ENCODE measurements at regions not wholly inside any gene's neighbourhood (a gene's known extent, or its start where the extent isn't known, plus 50 kb on each side); places are given as distances from the start of the nearest gene placed in this dataset.

DNA sequence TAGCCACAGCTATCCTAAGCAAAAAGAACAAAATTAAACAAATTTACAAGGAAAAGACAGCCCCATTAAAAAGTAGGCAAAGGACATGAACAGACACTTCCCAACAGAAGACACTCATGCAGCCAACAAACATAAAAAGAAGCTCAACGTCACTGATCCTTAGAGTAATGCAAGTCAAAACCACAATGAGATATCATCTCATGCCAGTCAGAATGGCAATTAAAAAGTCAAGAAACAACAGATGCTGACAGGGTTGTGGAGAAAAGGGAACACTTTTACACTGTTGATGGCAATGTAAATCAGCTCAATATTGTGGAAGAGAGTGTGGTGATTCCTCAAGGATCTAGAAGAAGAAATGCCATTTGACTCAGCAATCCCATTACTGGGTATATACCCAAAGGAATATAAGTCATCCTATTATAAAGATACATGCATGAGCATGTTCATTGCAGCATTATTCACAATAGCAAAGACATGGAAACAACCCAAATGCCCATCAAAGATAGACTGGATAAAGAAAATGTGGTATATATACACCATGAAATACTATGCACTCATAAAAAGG, 163.0 kb upstream of the TET2 start:
- CTCF ChIA-PET = no interaction called here
- Mint-ChIP-seq H3K9me3 (ENCODE audit: low read depth) (peaks cover 4% of the 10 kb centered on the region), H3K4me3 (no peak overlapping the region), H3K27ac (no peak overlapping the region), H3K27me3 (no peaks in the 10 kb centered on the region), H3K4me1 (no peaks in the 10 kb centered on the region), H3K36me3 (peaks cover 1% of the 10 kb centered on the region)
- DNase-seq (no peak), ATAC-seq (no peak)

DNA sequence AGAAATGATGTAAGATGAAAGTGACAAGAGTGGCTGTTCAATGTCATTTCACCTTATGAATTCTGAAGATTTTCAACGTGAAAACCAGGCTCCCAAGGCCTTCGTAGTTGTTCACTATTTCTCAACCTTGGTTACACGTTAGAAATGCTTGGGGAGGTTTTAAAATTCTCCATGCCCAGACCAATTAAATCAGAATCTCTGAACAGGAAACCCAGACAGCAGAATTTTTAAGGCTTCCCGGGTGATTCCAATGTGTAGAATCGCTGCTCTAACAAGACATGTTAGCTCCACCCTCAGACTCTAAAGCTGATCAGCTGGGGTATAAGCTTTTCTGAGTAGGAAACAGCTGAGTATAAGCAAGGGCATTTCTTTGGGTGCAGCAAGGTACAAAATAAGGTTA, 160.4 kb upstream of the TET2 start:
- H3K27ac Mint-ChIP-seq = no peak overlapping the region
- no peaks in the 10 kb centered on the region for H3K36me3 Mint-ChIP-seq
- no peaks in the 10 kb centered on the region for H3K27me3 Mint-ChIP-seq
- DNase-seq (no peak), ATAC-seq (no peak)
- no peaks in the 10 kb centered on the region for H3K9me3 Mint-ChIP-seq (ENCODE audit: low read depth)
- H3K4me1 Mint-ChIP-seq = no peaks in the 10 kb centered on the region
- CTCF ChIA-PET = no interaction called here
- no peak overlapping the region for H3K4me3 Mint-ChIP-seq

DNA sequence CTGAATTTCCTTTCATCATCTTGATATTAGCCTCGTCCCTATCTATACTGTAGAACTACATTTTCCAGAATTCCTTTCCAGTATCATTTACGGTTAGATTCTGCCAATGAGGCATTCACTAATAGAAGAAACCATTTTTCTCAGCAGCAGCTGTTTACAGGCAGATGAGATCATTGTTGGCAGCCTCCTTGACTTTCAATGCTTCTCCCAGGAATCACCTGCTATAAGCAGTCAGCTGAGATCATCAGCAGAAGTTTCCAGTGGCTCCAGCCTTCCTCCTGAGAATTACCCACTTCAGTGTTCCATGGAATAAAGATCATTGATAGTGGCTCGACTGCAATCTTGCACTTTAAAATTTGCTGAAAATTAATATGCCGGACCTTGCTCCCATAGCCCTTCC, 157.3 kb upstream of the TET2 start:
- H3K27ac Mint-ChIP-seq = no peak overlapping the region
- CTCF ChIA-PET = no interaction called here
- DNase-seq (no peak), ATAC-seq (no peak)
- H3K27me3 Mint-ChIP-seq = no peaks in the 10 kb centered on the region
- H3K9me3 Mint-ChIP-seq (ENCODE audit: low read depth) = no peaks in the 10 kb centered on the region
- no peaks in the 10 kb centered on the region for H3K4me1 Mint-ChIP-seq
- H3K36me3 Mint-ChIP-seq = no peaks in the 10 kb centered on the region
- no peak overlapping the region for H3K4me3 Mint-ChIP-seq

DNA sequence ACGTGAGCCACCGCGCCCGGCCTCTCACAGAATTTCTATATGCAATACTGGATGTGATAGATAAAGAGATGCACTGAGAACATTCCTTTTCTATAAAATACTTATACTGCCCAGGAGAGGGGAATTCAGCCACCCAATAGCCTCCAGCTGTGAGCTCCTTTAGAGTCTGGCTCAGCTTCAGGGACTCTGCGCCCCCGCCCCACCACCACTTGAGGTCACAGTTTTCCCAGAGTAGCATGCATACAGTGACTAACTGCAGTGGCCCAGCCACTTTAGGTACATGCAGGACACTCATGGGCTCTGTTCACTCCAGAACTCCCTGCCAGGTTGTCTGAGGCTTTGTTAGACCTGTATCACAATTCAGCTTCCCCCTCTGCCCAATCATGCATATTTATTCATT, 144.4 kb upstream of the TET2 start:
- CTCF ChIA-PET = no interaction called here
- H3K4me3 Mint-ChIP-seq = no peak overlapping the region
- no peak overlapping the region for H3K27ac Mint-ChIP-seq
- no peaks in the 10 kb centered on the region for H3K36me3 Mint-ChIP-seq
- H3K27me3 Mint-ChIP-seq = no peaks in the 10 kb centered on the region
- no peak for DNase-seq
- H3K4me1 Mint-ChIP-seq = no peaks in the 10 kb centered on the region
- ATAC-seq = no peak
- H3K9me3 Mint-ChIP-seq (ENCODE audit: low read depth) = no peaks in the 10 kb centered on the region

DNA sequence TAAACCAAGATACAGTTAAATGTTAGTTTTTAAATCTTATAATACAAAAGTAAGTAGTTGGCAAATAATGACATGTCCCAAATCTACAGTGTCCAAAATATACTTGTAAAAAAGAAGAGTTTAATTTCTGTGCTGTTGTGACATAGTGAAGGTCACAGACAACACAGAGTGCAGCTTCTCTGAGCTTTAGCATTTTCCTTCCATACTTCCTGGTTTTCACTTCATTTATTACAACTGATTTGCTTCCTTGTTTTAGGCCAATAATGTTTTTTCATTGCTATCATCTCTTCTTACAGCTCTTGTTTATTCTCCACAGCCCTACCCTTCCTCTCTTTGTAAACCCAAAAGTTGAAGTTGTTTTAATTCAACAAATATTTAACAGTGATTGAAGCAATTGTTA, 132.4 kb upstream of the TET2 start:
- H3K36me3 Mint-ChIP-seq = no peaks in the 10 kb centered on the region
- H3K27me3 Mint-ChIP-seq = no peaks in the 10 kb centered on the region
- CTCF ChIA-PET = no interaction called here
- no peaks in the 10 kb centered on the region for H3K4me1 Mint-ChIP-seq
- H3K27ac Mint-ChIP-seq = no peak overlapping the region
- DNase-seq (no peak), ATAC-seq (no peak)
- H3K4me3 Mint-ChIP-seq = no peak overlapping the region
- peaks cover 5% of the 10 kb centered on the region for H3K9me3 Mint-ChIP-seq (ENCODE audit: low read depth)

DNA sequence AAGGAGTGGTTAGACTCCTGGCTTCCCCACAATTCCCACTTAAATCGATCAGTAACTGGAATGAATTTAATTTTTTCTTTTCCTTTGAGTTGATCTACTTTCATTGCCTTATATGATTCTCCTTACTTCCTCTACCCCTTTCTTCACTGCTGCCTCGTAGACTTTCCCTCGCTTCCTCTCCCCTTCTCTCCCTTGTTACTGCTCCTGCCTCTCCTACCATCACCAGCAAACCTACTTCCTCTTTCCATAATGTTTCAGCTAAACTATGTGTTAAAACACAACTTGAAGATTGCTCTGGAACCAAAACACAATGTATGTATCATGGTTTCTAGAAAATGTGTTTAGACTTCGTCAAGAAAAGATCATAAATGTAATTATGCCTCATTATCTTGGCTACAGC, 132.0 kb upstream of the TET2 start:
- H3K36me3 Mint-ChIP-seq = no peaks in the 10 kb centered on the region
- peaks cover 5% of the 10 kb centered on the region for H3K9me3 Mint-ChIP-seq (ENCODE audit: low read depth)
- no peaks in the 10 kb centered on the region for H3K4me1 Mint-ChIP-seq
- no peaks in the 10 kb centered on the region for H3K27me3 Mint-ChIP-seq
- no peak overlapping the region for H3K27ac Mint-ChIP-seq
- H3K4me3 Mint-ChIP-seq = no peak overlapping the region
- no peak for DNase-seq
- CTCF ChIA-PET = no interaction called here
- ATAC-seq = no peak

DNA sequence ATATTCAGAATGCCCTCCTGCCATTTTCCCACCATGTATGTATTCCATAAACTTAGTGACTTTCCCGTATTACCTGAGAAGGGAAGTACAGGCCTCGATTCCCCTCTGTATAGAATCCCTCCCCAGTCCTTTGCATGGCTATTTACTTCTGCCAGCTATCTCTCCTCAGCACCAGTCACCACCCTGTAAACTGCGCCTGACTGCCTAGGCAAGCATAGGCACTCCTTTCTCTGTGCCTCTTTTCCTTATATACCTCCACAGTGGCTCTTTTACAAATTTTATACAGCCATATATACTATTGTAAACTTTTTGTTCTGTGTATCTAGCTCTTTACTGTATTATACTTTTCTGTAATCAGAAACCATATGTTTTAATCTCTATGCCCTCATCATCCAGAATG, 130.9 kb upstream of the TET2 start:
- H3K27ac Mint-ChIP-seq = no peak overlapping the region
- H3K36me3 Mint-ChIP-seq = no peaks in the 10 kb centered on the region
- no peak for DNase-seq
- no peaks in the 10 kb centered on the region for H3K27me3 Mint-ChIP-seq
- H3K4me1 Mint-ChIP-seq = no peaks in the 10 kb centered on the region
- CTCF ChIA-PET = no interaction called here
- no peak for ATAC-seq
- no peaks in the 10 kb centered on the region for H3K9me3 Mint-ChIP-seq (ENCODE audit: low read depth)
- no peak overlapping the region for H3K4me3 Mint-ChIP-seq

DNA sequence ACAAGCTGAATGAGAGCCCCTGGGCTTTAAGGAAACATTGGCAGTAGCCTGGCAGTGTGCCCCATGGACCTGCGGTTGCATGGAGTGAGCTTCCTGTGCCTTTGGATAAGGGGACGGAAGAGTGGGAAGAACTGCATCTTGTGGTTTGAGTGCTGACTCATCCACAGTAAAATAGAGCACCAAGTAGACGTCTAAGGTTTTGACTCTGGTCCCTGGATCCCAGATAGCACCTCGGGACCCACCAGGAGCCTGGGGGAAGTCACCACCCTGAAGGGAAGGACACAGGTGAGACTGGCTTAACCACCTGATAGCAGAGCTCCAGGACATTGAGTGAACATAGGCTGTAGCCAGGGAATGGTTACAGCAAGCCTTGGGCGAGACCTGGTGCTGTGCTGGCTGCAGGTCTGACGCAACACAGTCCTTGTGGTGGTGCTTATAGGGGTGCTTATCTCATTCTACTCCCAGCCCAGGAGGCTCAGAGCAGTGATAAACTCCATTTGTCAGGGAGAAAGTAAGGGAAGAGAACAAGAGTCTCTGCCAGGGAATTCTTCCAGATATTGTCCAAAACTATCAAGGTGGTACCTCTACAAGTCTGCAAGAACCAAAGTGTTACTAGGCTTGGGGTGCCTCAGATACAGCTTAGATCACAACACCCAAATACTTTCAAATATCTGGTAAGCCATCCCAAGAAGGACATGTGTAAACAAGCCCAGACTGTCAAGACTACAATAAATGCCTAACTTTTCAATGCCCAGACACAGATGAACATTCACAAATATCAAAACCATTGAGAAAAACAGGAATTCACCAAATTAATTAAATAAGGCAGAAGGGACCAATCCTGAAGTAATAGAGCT, 123.6 kb upstream of the TET2 start:
- ATAC-seq (no peak), DNase-seq (no peak)
- Mint-ChIP-seq H3K4me1 (no peaks in the 10 kb centered on the region), H3K9me3 (ENCODE audit: low read depth) (no peaks in the 10 kb centered on the region), H3K27me3 (no peaks in the 10 kb centered on the region), H3K4me3 (no peak overlapping the region), H3K36me3 (no peaks in the 10 kb centered on the region), H3K27ac (no peak overlapping the region)
- CTCF ChIA-PET = no interaction called here

DNA sequence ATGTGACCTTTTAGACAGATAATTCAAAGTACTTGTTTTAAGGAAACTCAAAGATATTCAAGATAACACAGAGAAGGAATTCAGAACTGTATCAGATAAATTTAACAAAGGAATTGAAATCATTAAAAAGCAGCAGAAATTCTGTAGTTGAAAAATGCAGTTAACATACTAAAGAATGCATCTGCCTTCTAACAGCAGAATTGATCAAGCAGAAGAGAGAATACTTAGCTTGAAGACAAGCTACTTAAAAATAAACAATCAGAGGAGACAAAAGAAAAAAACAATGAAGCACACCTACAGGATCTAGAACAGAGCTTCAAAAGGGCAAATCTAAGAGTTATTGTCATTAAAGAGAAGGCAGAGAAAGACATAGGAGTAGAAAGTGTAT, 123.0 kb upstream of the TET2 start:
- CTCF ChIA-PET = no interaction called here
- Mint-ChIP-seq H3K4me1 (no peaks in the 10 kb centered on the region), H3K4me3 (no peak overlapping the region), H3K27me3 (no peaks in the 10 kb centered on the region), H3K36me3 (no peaks in the 10 kb centered on the region), H3K27ac (no peak overlapping the region), H3K9me3 (ENCODE audit: low read depth) (no peaks in the 10 kb centered on the region)
- DNase-seq (no peak), ATAC-seq (no peak)

DNA sequence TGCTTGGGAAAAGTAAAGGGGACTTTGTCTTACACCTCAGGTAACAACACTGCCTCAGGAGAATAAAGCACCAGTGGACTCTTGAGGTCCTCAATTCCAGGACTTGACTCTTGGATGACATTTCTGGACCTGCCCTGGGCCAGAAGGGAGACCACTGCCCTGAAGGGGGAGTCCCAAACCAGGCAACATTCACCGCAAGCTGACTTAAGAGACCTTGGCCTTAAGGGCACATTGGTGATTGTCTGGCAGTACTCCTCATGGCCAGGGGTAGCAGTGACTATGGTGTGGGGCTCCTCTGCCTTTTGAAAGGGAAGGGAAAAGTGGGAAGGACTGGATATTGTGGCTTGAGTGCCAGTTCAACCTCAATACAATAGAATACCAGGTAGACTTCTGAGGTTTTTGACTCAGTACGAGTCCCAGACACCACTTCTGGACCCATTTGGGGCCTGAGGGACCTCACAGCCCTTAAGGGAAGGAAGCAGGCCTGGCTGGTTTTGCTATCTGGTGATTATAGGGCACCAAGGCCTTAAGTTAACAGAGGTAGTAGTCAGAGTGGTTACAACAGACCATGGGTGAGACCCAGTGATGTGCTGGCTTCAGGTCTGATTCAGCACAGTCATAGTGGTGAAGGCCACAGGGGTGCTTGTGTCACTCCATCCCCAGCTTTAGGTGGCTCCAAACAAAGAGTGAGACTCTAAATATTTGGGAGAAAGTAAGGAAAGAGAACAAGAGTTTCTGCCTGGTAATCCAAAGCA, 121.2 kb upstream of the TET2 start:
- CTCF ChIA-PET = no interaction called here
- Mint-ChIP-seq H3K9me3 (ENCODE audit: low read depth) (no peaks in the 10 kb centered on the region), H3K27ac (no peak overlapping the region), H3K4me3 (no peak overlapping the region), H3K4me1 (no peaks in the 10 kb centered on the region), H3K36me3 (no peaks in the 10 kb centered on the region), H3K27me3 (no peaks in the 10 kb centered on the region)
- DNase-seq (no peak), ATAC-seq (no peak)

DNA sequence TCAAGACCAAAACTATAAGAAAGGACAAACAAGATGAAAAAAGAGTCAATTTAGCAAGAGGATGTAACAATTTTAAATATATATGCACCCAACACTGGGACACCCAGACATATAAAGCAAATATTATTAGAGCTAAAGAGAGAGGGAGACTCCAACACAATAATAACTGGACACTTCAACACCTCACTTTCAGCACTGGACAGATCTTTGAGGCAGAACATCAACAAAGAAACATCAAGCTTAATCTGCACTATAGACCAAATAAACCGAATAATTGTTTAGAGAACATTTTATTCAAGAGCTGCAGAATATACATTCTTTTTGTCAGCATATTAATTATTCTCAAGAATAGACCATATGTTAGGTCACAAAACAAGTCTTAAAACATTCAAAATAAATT, 109.7 kb upstream of the TET2 start:
- DNase-seq (no peak), ATAC-seq (no peak)
- no peaks in the 10 kb centered on the region for H3K4me1 Mint-ChIP-seq
- peaks cover 2% of the 10 kb centered on the region for H3K9me3 Mint-ChIP-seq (ENCODE audit: low read depth)
- no peak overlapping the region for H3K27ac Mint-ChIP-seq
- H3K4me3 Mint-ChIP-seq = no peak overlapping the region
- no peaks in the 10 kb centered on the region for H3K36me3 Mint-ChIP-seq
- CTCF ChIA-PET = no interaction called here
- H3K27me3 Mint-ChIP-seq = peaks cover 6% of the 10 kb centered on the region

DNA sequence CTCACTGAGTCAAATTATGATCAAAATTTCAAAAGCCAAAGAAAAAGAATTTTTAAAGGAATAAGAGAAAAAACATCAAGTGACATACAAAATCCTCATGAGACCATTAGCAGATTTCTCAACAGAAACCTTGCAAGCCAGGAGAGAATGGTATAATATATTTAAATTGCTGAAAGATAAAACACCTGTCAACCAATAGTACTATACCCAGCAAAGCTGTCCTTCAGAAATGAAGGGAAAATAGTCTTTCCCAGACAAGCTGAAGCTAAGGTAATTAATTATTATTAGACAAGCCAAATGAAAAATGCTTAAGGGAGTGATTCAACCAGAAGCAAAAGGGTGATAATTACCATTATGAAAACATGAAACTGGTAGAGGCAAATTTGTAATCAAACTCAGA, 104.2 kb upstream of the TET2 start:
- Mint-ChIP-seq H3K9me3 (ENCODE audit: low read depth) (peaks cover 2% of the 10 kb centered on the region), H3K4me1 (no peaks in the 10 kb centered on the region), H3K4me3 (no peak overlapping the region), H3K27ac (no peak overlapping the region), H3K27me3 (peaks cover 3% of the 10 kb centered on the region), H3K36me3 (no peaks in the 10 kb centered on the region)
- CTCF ChIA-PET = no interaction called here
- DNase-seq (no peak), ATAC-seq (no peak)

DNA sequence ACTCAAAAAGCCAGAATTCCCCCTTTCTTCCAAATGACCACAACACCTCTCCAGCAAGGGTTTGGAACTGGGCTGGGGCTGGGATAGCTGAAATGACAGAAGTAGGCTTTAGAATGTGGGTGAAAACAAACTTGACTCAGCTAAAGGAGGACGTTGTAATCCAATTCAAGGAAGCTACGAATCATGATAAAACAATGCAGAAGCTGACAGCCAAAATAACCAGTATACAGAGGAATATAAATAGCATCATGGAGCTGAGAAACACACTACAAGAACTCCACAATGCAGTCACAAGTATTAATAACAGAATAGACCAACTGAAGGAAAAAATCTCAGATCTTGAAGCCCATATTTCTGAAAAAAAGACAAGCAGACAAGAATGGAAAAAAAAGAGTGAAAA, 95.8 kb upstream of the TET2 start:
- Mint-ChIP-seq H3K27ac (no peak overlapping the region), H3K4me1 (no peaks in the 10 kb centered on the region), H3K36me3 (peaks cover 4% of the 10 kb centered on the region), H3K27me3 (no peaks in the 10 kb centered on the region), H3K4me3 (no peak overlapping the region), H3K9me3 (ENCODE audit: low read depth) (peaks cover 6% of the 10 kb centered on the region)
- ATAC-seq (no peak), DNase-seq (no peak)
- CTCF ChIA-PET = no interaction called here

DNA sequence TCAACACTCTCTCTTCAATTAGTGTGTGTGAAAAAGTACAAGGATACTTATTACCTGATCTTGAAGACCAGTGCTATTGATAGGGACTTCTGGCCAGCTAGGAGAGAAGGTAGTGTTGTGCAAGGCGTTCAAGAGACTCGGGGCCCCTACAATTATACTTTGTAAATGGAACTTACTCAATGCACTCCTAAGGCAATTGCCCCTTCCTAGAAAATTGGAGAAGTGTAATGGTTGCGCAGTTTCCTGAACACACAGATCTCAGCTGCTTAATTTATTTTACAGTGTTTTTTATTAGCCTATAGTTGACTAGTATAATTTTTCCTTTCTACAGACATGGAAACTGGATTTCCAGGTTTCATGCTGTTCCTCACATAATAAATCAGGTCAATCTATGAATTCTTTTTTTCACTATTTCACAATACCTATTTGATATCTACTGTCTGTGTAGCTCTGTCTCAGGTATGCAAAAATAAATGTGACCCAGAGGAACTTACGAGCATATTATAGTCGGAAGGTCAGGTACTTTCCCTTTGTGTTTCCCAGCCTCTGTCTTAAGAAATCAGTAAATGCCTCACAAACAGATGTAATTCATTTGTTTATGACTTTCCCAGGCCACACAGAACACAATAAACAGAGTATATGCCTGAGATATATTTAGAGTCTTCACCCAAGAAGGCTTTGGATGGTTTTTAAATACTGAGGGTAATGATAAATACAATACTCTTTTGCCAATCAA, 89.1 kb upstream of the TET2 start:
- no peak for DNase-seq
- Mint-ChIP-seq H3K36me3 (peaks cover 1% of the 10 kb centered on the region), H3K9me3 (ENCODE audit: low read depth) (peaks cover 3% of the 10 kb centered on the region), H3K4me3 (no peak overlapping the region), H3K27ac (no peak overlapping the region), H3K27me3 (no peaks in the 10 kb centered on the region), H3K4me1 (peaks cover 32% of the 10 kb centered on the region)
- ATAC-seq = no peak
- CTCF ChIA-PET = no interaction called here
